Erythroblast (primary cell): ENCODE measurements at regions not wholly inside any gene's neighbourhood (a gene's known extent, or its start where the extent isn't known, plus 50 kb on each side); places are given as distances from the start of the nearest gene placed in this dataset.

Experiments
- GATA1 ChIP-seq: IDR thresholded peaks from 2 replicates; pipeline ENCODE4 v1.6.1; 2011; ENCODE audit warnings: low read depth, mild to moderate bottlenecking, control low read depth, low read length, moderate library complexity
- POLR2A ChIP-seq: IDR thresholded peaks from 2 replicates; pipeline ENCODE4 v1.6.1; 2011; ENCODE audit warnings: mild to moderate bottlenecking, low read length

GRCh38 chr2:100757621-100758394 is 62.1 kb upstream of the NPAS2 start:
- TF ChIP-seq POLR2A (no peak), GATA1 (no peak)
